ENCODE measurements at regions not wholly inside any gene's neighbourhood (a gene's known extent, or its start where the extent isn't known, plus 50 kb on each side); places are given as distances from the start of the nearest gene placed in this dataset.

- Histone ChIP-seq H3K9me3 (ENCODE audit: insufficient read depth, low read depth) (no peaks in the 10 kb centered on the region), H3K79me2 (ENCODE audit: low read depth) (no peaks in the 10 kb centered on the region), H3K4me2 (no peak overlapping the region), H3K9me2 (ENCODE audit: insufficient read depth) (no peaks in the 10 kb centered on the region), H3F3A (ENCODE audit: insufficient read depth, low read depth) (no peaks in the 10 kb centered on the region), H2AFZ (no peak overlapping the region), H3K4me3 (no peak overlapping the region), H3K36me3 (ENCODE audit: low read depth) (no peaks in the 10 kb centered on the region), H3K27ac (no peak overlapping the region), H3K27me3 (ENCODE audit: insufficient read depth, low read depth) (no peaks in the 10 kb centered on the region), H3K4me1 (replicated peaks; ENCODE audit: insufficient read depth) (no peaks in the 10 kb centered on the region), H4K20me1 (ENCODE audit: insufficient read depth) (no peaks in the 10 kb centered on the region)
- TF ChIP-seq EZH2 (IDR thresholded peaks at IDR 0.05; ENCODE audit: low read depth) (no peak), CTCF (conservative IDR thresholded peaks at IDR 0.05) (no peak)
- no TSS peak for BruUV-seq (replicated peaks)
- ChIA-PET CTCF (no interaction called here), POLR2A (ENCODE audit: unreplicated experiment) (no interaction called here)
- no peak for DNase-seq
- intact Hi-C loops (cut with micrococcal nuclease; ENCODE audit: unreplicated experiment) = no loop called here
Measured at GRCh38 chr3:86537171-86537570, 453.8 kb downstream of the VGLL3 start.

DNA sequence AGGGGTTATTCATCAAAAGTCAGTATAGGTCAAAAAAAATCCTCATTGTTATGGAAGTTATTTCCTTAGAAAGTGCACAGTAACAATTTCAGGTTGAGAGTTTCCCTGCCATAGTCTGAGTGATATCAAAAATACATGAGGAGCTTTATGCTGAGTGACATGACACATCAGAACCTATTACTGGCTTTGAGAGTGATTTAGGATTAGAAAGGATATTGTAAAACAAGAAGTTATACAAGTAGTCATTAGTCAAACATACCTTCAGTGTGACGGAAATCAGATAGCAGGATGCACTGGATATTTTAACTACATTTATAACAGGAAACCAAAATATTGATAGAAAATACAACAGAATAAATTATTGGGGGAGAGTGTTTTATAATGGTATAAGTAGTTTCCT is 471.1 kb downstream of the VGLL3 start:
- TF ChIP-seq CTCF (conservative IDR thresholded peaks at IDR 0.05) = no peak
- TF ChIP-seq EZH2 (IDR thresholded peaks at IDR 0.05; ENCODE audit: low read depth) = no peak
- H2AFZ ChIP-seq = no peak overlapping the region
- CTCF ChIA-PET = no interaction called here
- H3K4me1 ChIP-seq (replicated peaks; ENCODE audit: insufficient read depth) = no peaks in the 10 kb centered on the region
- no peaks in the 10 kb centered on the region for H4K20me1 ChIP-seq (ENCODE audit: insufficient read depth)
- no peak overlapping the region for H3K4me3 ChIP-seq
- POLR2A ChIA-PET (ENCODE audit: unreplicated experiment) = no interaction called here
- H3K36me3 ChIP-seq (ENCODE audit: low read depth) = no peaks in the 10 kb centered on the region
- intact Hi-C loops (cut with micrococcal nuclease; ENCODE audit: unreplicated experiment) = no loop called here
- no peak overlapping the region for H3K27ac ChIP-seq
- no peaks in the 10 kb centered on the region for H3K9me3 ChIP-seq (ENCODE audit: insufficient read depth, low read depth)
- H3K79me2 ChIP-seq (ENCODE audit: low read depth) = no peaks in the 10 kb centered on the region
- no peaks in the 10 kb centered on the region for H3F3A ChIP-seq (ENCODE audit: insufficient read depth, low read depth)
- BruUV-seq (replicated peaks) = no TSS peak
- no peak overlapping the region for H3K4me2 ChIP-seq
- DNase-seq = no peak
- peaks cover 4% of the 10 kb centered on the region; the same call in 1 of the 2 replicates for H3K9me2 ChIP-seq (ENCODE audit: insufficient read depth)
- H3K27me3 ChIP-seq (ENCODE audit: insufficient read depth, low read depth) = no peaks in the 10 kb centered on the region

DNA sequence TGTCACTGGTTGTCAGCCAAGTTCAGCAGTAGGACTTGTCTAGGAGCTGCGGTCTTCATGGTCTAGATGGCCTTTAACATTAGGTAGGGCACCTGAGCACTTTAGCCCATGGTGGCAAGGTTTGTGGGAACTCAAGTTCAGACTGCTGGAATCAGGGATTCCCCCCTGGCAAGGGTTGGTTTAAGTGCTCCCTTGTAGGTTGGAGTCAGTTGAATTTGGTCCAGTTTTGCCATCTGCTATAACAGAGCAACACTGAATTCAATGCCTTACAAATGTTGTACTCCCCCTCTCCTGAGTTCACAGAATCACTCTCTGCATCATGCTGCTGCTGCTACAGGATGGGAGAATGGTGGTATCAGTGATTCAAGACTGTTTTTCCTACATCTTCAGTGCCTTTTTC is 509.3 kb downstream of the VGLL3 start:
- no peak for DNase-seq
- no peaks in the 10 kb centered on the region; the same call in 1 of the 2 replicates for H3K9me2 ChIP-seq (ENCODE audit: insufficient read depth)
- H4K20me1 ChIP-seq (ENCODE audit: insufficient read depth) = no peaks in the 10 kb centered on the region
- no TSS peak for BruUV-seq (replicated peaks)
- TF ChIP-seq CTCF (conservative IDR thresholded peaks at IDR 0.05) (no peak), EZH2 (IDR thresholded peaks at IDR 0.05; ENCODE audit: low read depth) (no peak)
- POLR2A ChIA-PET (ENCODE audit: unreplicated experiment) = no interaction called here
- H3K36me3 ChIP-seq (ENCODE audit: low read depth) = no peaks in the 10 kb centered on the region
- H3K4me1 ChIP-seq (replicated peaks; ENCODE audit: insufficient read depth) = no peaks in the 10 kb centered on the region
- intact Hi-C loops (cut with micrococcal nuclease; ENCODE audit: unreplicated experiment) = no loop called here
- H3K27me3 ChIP-seq (ENCODE audit: insufficient read depth, low read depth) = no peaks in the 10 kb centered on the region
- CTCF ChIA-PET = no interaction called here
- no peak overlapping the region for H3K4me2 ChIP-seq
- H2AFZ ChIP-seq = no peak overlapping the region
- no peak overlapping the region for H3K4me3 ChIP-seq
- H3F3A ChIP-seq (ENCODE audit: insufficient read depth, low read depth) = no peaks in the 10 kb centered on the region
- H3K79me2 ChIP-seq (ENCODE audit: low read depth) = no peaks in the 10 kb centered on the region
- H3K27ac ChIP-seq = no peak overlapping the region
- no peaks in the 10 kb centered on the region; the same call in 1 of the 2 replicates for H3K9me3 ChIP-seq (ENCODE audit: insufficient read depth, low read depth)
